ENCODE measurements at regions not wholly inside any gene's neighbourhood (a gene's known extent, or its start where the extent isn't known, plus 50 kb on each side); places are given as distances from the start of the nearest gene placed in this dataset.

- Histone ChIP-seq H3K4me1 (ENCODE audit: insufficient read depth, low read length) (no peaks in the 10 kb centered on the region), H3K9me3 (ENCODE audit: control insufficient read depth, insufficient read depth, low read length) (no peaks in the 10 kb centered on the region), H3K9ac (ENCODE audit: low read depth, low read length) (no peak overlapping the region), H3K36me3 (ENCODE audit: insufficient read depth, low read length) (no peaks in the 10 kb centered on the region)
Measured at GRCh38 chr15:85964471-85964870, 115.2 kb upstream of the AGBL1 start.

- Histone ChIP-seq H3K36me3 (ENCODE audit: insufficient read depth, low read length) (no peaks in the 10 kb centered on the region), H3K9me3 (ENCODE audit: control insufficient read depth, insufficient read depth, low read length) (no peaks in the 10 kb centered on the region), H3K4me1 (ENCODE audit: insufficient read depth, low read length) (no peaks in the 10 kb centered on the region), H3K9ac (ENCODE audit: low read depth, low read length) (no peak overlapping the region)
Measured at GRCh38 chr15:85967553-85967952, 112.1 kb upstream of the AGBL1 start.

GRCh38 chr15:85972805-85973540 is 106.7 kb upstream of the AGBL1 start:
- no peaks in the 10 kb centered on the region for H3K9me3 ChIP-seq (ENCODE audit: control insufficient read depth, insufficient read depth, low read length)
- H3K4me1 ChIP-seq (ENCODE audit: insufficient read depth, low read length) = 0 out of 2 replicates have a peak, but pooled peaks cover 5% of the 10 kb centered on the region
- no peak overlapping the region for H3K9ac ChIP-seq (ENCODE audit: low read depth, low read length)
- no peaks in the 10 kb centered on the region for H3K36me3 ChIP-seq (ENCODE audit: insufficient read depth, low read length)

GRCh38 chr15:85973584-85974347 is 105.9 kb upstream of the AGBL1 start:
- H3K9ac ChIP-seq (ENCODE audit: low read depth, low read length) = no peak overlapping the region
- H3K36me3 ChIP-seq (ENCODE audit: insufficient read depth, low read length) = no peaks in the 10 kb centered on the region
- H3K9me3 ChIP-seq (ENCODE audit: control insufficient read depth, insufficient read depth, low read length) = no peaks in the 10 kb centered on the region
- H3K4me1 ChIP-seq (ENCODE audit: insufficient read depth, low read length) = 0 out of 2 replicates have a peak, but pooled peaks cover 5% of the 10 kb centered on the region

- Histone ChIP-seq H3K9ac (ENCODE audit: low read depth, low read length) (no peak overlapping the region), H3K36me3 (ENCODE audit: insufficient read depth, low read length) (no peaks in the 10 kb centered on the region), H3K4me1 (ENCODE audit: insufficient read depth, low read length) (0 out of 2 replicates have a peak, but pooled peaks cover 5% of the 10 kb centered on the region), H3K9me3 (ENCODE audit: control insufficient read depth, insufficient read depth, low read length) (no peaks in the 10 kb centered on the region)
Measured at GRCh38 chr15:85974348-85974705, 105.3 kb upstream of the AGBL1 start.

GRCh38 chr15:85974742-85975141 is 104.9 kb upstream of the AGBL1 start:
- Histone ChIP-seq H3K4me1 (ENCODE audit: insufficient read depth, low read length) (0 out of 2 replicates have a peak, but pooled peaks cover 5% of the 10 kb centered on the region), H3K9ac (ENCODE audit: low read depth, low read length) (no peak overlapping the region), H3K9me3 (ENCODE audit: control insufficient read depth, insufficient read depth, low read length) (no peaks in the 10 kb centered on the region), H3K36me3 (ENCODE audit: insufficient read depth, low read length) (no peaks in the 10 kb centered on the region)

GRCh38 chr15:85976102-85976501 is 103.6 kb upstream of the AGBL1 start:
- Histone ChIP-seq H3K9ac (ENCODE audit: low read depth, low read length) (no peak overlapping the region), H3K4me1 (ENCODE audit: insufficient read depth, low read length) (0 out of 2 replicates have a peak, but pooled peaks cover 5% of the 10 kb centered on the region), H3K36me3 (ENCODE audit: insufficient read depth, low read length) (no peaks in the 10 kb centered on the region), H3K9me3 (ENCODE audit: control insufficient read depth, insufficient read depth, low read length) (no peaks in the 10 kb centered on the region)

- H3K36me3 ChIP-seq (ENCODE audit: insufficient read depth, low read length) = no peaks in the 10 kb centered on the region
- no peak overlapping the region for H3K9ac ChIP-seq (ENCODE audit: low read depth, low read length)
- H3K4me1 ChIP-seq (ENCODE audit: insufficient read depth, low read length) = 0 out of 2 replicates have a peak, but pooled peaks cover 5% of the 10 kb centered on the region
- no peaks in the 10 kb centered on the region for H3K9me3 ChIP-seq (ENCODE audit: control insufficient read depth, insufficient read depth, low read length)
Measured at GRCh38 chr15:85976986-85977385, 102.7 kb upstream of the AGBL1 start.

- Histone ChIP-seq H3K9me3 (ENCODE audit: control insufficient read depth, insufficient read depth, low read length) (no peaks in the 10 kb centered on the region), H3K9ac (ENCODE audit: low read depth, low read length) (no peak overlapping the region), H3K36me3 (ENCODE audit: insufficient read depth, low read length) (no peaks in the 10 kb centered on the region), H3K4me1 (ENCODE audit: insufficient read depth, low read length) (0 out of 2 replicates have a peak, but pooled peaks cover 5% of the 10 kb centered on the region)
Measured at GRCh38 chr15:85977586-85977985, 102.1 kb upstream of the AGBL1 start.

- H3K4me1 ChIP-seq (ENCODE audit: insufficient read depth, low read length) = no peaks in the 10 kb centered on the region
Measured at GRCh38 chr15:85979929-85980328, 99.7 kb upstream of the AGBL1 start.

GRCh38 chr15:85980946-85981345 is 98.7 kb upstream of the AGBL1 start:
- no peak overlapping the region for H3K9ac ChIP-seq (ENCODE audit: low read depth, low read length)
- no peaks in the 10 kb centered on the region for H3K4me1 ChIP-seq (ENCODE audit: insufficient read depth, low read length)
- no peaks in the 10 kb centered on the region for H3K9me3 ChIP-seq (ENCODE audit: control insufficient read depth, insufficient read depth, low read length)
- H3K36me3 ChIP-seq (ENCODE audit: insufficient read depth, low read length) = no peaks in the 10 kb centered on the region

More at GRCh38 chr15:85979929-85980328, 99.7 kb upstream of the AGBL1 start:
- Histone ChIP-seq H3K9me3 (ENCODE audit: control insufficient read depth, insufficient read depth, low read length) (no peaks in the 10 kb centered on the region), H3K9ac (ENCODE audit: low read depth, low read length) (no peak overlapping the region), H3K36me3 (ENCODE audit: insufficient read depth, low read length) (no peaks in the 10 kb centered on the region)

GRCh38 chr15:85984241-85984640 is 95.4 kb upstream of the AGBL1 start:
- no peaks in the 10 kb centered on the region for H3K36me3 ChIP-seq (ENCODE audit: insufficient read depth, low read length)
- H3K4me1 ChIP-seq (ENCODE audit: insufficient read depth, low read length) = no peaks in the 10 kb centered on the region
- H3K9ac ChIP-seq (ENCODE audit: low read depth, low read length) = no peak overlapping the region
- H3K9me3 ChIP-seq (ENCODE audit: control insufficient read depth, insufficient read depth, low read length) = no peaks in the 10 kb centered on the region

- Histone ChIP-seq H3K9ac (ENCODE audit: low read depth, low read length) (no peak overlapping the region), H3K36me3 (ENCODE audit: insufficient read depth, low read length) (no peaks in the 10 kb centered on the region), H3K9me3 (ENCODE audit: control insufficient read depth, insufficient read depth, low read length) (no peaks in the 10 kb centered on the region), H3K4me1 (ENCODE audit: insufficient read depth, low read length) (no peaks in the 10 kb centered on the region)
Measured at GRCh38 chr15:85986116-85986515, 93.6 kb upstream of the AGBL1 start.

- H3K9ac ChIP-seq (ENCODE audit: low read depth, low read length) = no peak overlapping the region
- no peaks in the 10 kb centered on the region for H3K9me3 ChIP-seq (ENCODE audit: control insufficient read depth, insufficient read depth, low read length)
- H3K36me3 ChIP-seq (ENCODE audit: insufficient read depth, low read length) = no peaks in the 10 kb centered on the region
- H3K4me1 ChIP-seq (ENCODE audit: insufficient read depth, low read length) = no peaks in the 10 kb centered on the region
Measured at GRCh38 chr15:85986741-85987140, 92.9 kb upstream of the AGBL1 start.

GRCh38 chr15:85988741-85989140 is 90.9 kb upstream of the AGBL1 start:
- Histone ChIP-seq H3K9me3 (ENCODE audit: control insufficient read depth, insufficient read depth, low read length) (no peaks in the 10 kb centered on the region), H3K4me1 (ENCODE audit: insufficient read depth, low read length) (no peaks in the 10 kb centered on the region), H3K9ac (ENCODE audit: low read depth, low read length) (no peak overlapping the region), H3K36me3 (ENCODE audit: insufficient read depth, low read length) (no peaks in the 10 kb centered on the region)

Measured in ES-I3 (cell line).